GM23338 (cell line): ENCODE measurements at regions not wholly inside any gene's neighbourhood (a gene's known extent, or its start where the extent isn't known, plus 50 kb on each side); places are given as distances from the start of the nearest gene placed in this dataset.

Experiments
- POLR2AphosphoS5 ChIP-seq: IDR thresholded peaks from 2 replicates; pipeline ENCODE4 v1.6.1; 2016; ENCODE audit warnings: antibody characterized with exemption, low read depth
- REST ChIP-seq: IDR thresholded peaks from one replicate; pipeline ENCODE4 v1.6.1; 2018; ENCODE audit warnings: antibody characterized with exemption; ENCODE audit not compliant: unreplicated experiment

- TF ChIP-seq POLR2AphosphoS5, result no peak
- TF ChIP-seq REST, result no peak
Observed at GRCh38 chr6:100136590-100136989, 142.6 kb upstream of the MCHR2 start.
